ENCODE measurements at regions not wholly inside any gene's neighbourhood (a gene's known extent, or its start where the extent isn't known, plus 50 kb on each side); places are given as distances from the start of the nearest gene placed in this dataset.

GRCh38 chr13:77379508-77379907, 52.6 kb upstream of the MYCBP2 start:
- intact Hi-C loops (cut with DNase I): no loop called here
- Histone ChIP-seq H3K27ac (ENCODE audit: low read depth in 2 of 2, low read length in 2 of 2) (no peak overlapping the region), H3K9me3 (ENCODE audit: control insufficient read depth in 2 of 3, insufficient read depth in 1 of 3, low read length in 3 of 3) (no peaks in the 10 kb centered on the region), H3K4me1 (ENCODE audit: control insufficient read depth in 2 of 3, insufficient read depth in 2 of 3, low read depth in 1 of 3, low read length in 3 of 3) (no peaks in the 10 kb centered on the region), H3K36me3 (ENCODE audit: control insufficient read depth in 2 of 3, insufficient read depth in 3 of 3, low read length in 3 of 3) (no peaks in the 10 kb centered on the region), H3K9ac (ENCODE audit: low read length in 3 of 3) (no peak overlapping the region), H3K4me3 (ENCODE audit: low read length in 3 of 3) (no peak overlapping the region), H3K27me3 (ENCODE audit: control insufficient read depth, insufficient read depth, low read length) (no peaks in the 10 kb centered on the region)
- FAIRE-seq: no peak
- TF ChIP-seq CTCF (IDR thresholded peaks at IDR 0.05; ENCODE audit: borderline replicate concordance, extremely low read depth, insufficient read depth): no peak
- DNase-seq: no peak

- no peak for TF ChIP-seq CTCF (IDR thresholded peaks at IDR 0.05; ENCODE audit: borderline replicate concordance, extremely low read depth, insufficient read depth)
- intact Hi-C loops (cut with DNase I): no loop called here
- Histone ChIP-seq H3K9me3 (ENCODE audit: control insufficient read depth in 2 of 3, insufficient read depth in 1 of 3, low read length in 3 of 3) (no peaks in the 10 kb centered on the region), H3K4me3 (ENCODE audit: low read length in 3 of 3) (no peak overlapping the region), H3K4me1 (ENCODE audit: control insufficient read depth in 2 of 3, insufficient read depth in 2 of 3, low read depth in 1 of 3, low read length in 3 of 3) (no peaks in the 10 kb centered on the region), H3K27me3 (ENCODE audit: control insufficient read depth, insufficient read depth, low read length) (no peaks in the 10 kb centered on the region), H3K36me3 (ENCODE audit: control insufficient read depth in 2 of 3, insufficient read depth in 3 of 3, low read length in 3 of 3) (no peaks in the 10 kb centered on the region), H3K9ac (ENCODE audit: low read length in 3 of 3) (no peak overlapping the region), H3K27ac (ENCODE audit: low read depth in 2 of 2, low read length in 2 of 2) (no peak overlapping the region)
- DNase-seq (no peak), FAIRE-seq (no peak)
Measured at GRCh38 chr13:77378662-77379061, 51.8 kb upstream of the MYCBP2 start.

- no peak for TF ChIP-seq CTCF (IDR thresholded peaks at IDR 0.05; ENCODE audit: borderline replicate concordance, extremely low read depth, insufficient read depth)
- H3K4me1 ChIP-seq (ENCODE audit: control insufficient read depth in 2 of 3, insufficient read depth in 2 of 3, low read depth in 1 of 3, low read length in 3 of 3): no peaks in the 10 kb centered on the region
- H3K27me3 ChIP-seq (ENCODE audit: control insufficient read depth, insufficient read depth, low read length): no peaks in the 10 kb centered on the region
- DNase-seq: peak in 1 of 5 donors; percentile 20
- intact Hi-C loops (cut with DNase I): no loop called here
- H3K27ac ChIP-seq (ENCODE audit: low read depth in 2 of 2, low read length in 2 of 2): no peak overlapping the region
- FAIRE-seq: no peak
- no peak overlapping the region for H3K9ac ChIP-seq (ENCODE audit: low read length in 3 of 3)
- no peaks in the 10 kb centered on the region for H3K9me3 ChIP-seq (ENCODE audit: control insufficient read depth in 2 of 3, insufficient read depth in 1 of 3, low read length in 3 of 3)
- H3K36me3 ChIP-seq (ENCODE audit: control insufficient read depth in 2 of 3, insufficient read depth in 3 of 3, low read length in 3 of 3): no peaks in the 10 kb centered on the region
- H3K4me3 ChIP-seq (ENCODE audit: low read length in 3 of 3): no peak overlapping the region
Measured at GRCh38 chr13:77377016-77377415, 50.1 kb upstream of the MYCBP2 start.

Data from kidney (tissue), 13 donors.